Parathyroid adenoma (tissue), 2 donors: ENCODE measurements at regions not wholly inside any gene's neighbourhood (a gene's known extent, or its start where the extent isn't known, plus 50 kb on each side); places are given as distances from the start of the nearest gene placed in this dataset.
A peak's percentile ranks its signal among the peaks of the same experiment; 100 is the strongest.
"Not testable (repeated sequence)": the region's sequence is repeated elsewhere in the genome, so short reads cannot be mapped to it uniquely, and the experiment has no call there.

ENCODE experiments used
- H2AFZ ChIP-seq: fragments of 300-600 bp; sonication (generic); one replicate; pipeline ENCODE4 v1.7.0; 2017; ENCODE audit warnings: antibody characterized with exemption, mild to moderate bottlenecking
- H3K27ac ChIP-seq: fragments of 300-600 bp; sonication (generic); one replicate; pipeline ENCODE4 v1.7.0; 2017
- H3K27me3 ChIP-seq: fragments of 300-600 bp; sonication (generic); one replicate; pipeline ENCODE4 v1.7.0; 2017; ENCODE audit warnings: low read length; ENCODE audit not compliant: control insufficient read depth, insufficient read depth
- H3K36me3 ChIP-seq: fragments of 300-600 bp; sonication (generic); one replicate; pipeline ENCODE4 v1.7.0; 2017; ENCODE audit warnings: low read length; ENCODE audit not compliant: control insufficient read depth, insufficient read depth
- H3K4me1 ChIP-seq: fragments of 300-600 bp; sonication (generic); one replicate; pipeline ENCODE4 v1.7.0; 2017; ENCODE audit warnings: control low read depth
- H3K4me2 ChIP-seq: fragments of 300-600 bp; sonication (generic); one replicate; pipeline ENCODE4 v1.7.0; 2017; ENCODE audit warnings: low read length
- H3K4me3 ChIP-seq: fragments of 300-600 bp; sonication (generic); one replicate; pipeline ENCODE4 v1.7.0; 2017; ENCODE audit warnings: low read depth, low read length
- H3K79me2 ChIP-seq: fragments of 300-600 bp; sonication (generic); one replicate; pipeline ENCODE4 v1.7.0; 2017; ENCODE audit warnings: control low read depth
- H3K9ac ChIP-seq: fragments of 300-600 bp; sonication (generic); one replicate; pipeline ENCODE4 v1.7.0; 2017; ENCODE audit warnings: mild to moderate bottlenecking
- H3K9me3 ChIP-seq: fragments of 300-600 bp; sonication (generic); one replicate; pipeline ENCODE4 v1.7.0; 2017; ENCODE audit warnings: low read length; ENCODE audit not compliant: control insufficient read depth
- TF ChIP-seq, protein P1 (sequence below): fragments of 300-600 bp; sonication (generic); IDR thresholded peaks from one replicate; pipeline ENCODE4 v1.7.0; 2017; ENCODE audit warnings: antibody characterized with exemption, mild to moderate bottlenecking
- donor health status: primary hyperparathyroidism.

DNA sequence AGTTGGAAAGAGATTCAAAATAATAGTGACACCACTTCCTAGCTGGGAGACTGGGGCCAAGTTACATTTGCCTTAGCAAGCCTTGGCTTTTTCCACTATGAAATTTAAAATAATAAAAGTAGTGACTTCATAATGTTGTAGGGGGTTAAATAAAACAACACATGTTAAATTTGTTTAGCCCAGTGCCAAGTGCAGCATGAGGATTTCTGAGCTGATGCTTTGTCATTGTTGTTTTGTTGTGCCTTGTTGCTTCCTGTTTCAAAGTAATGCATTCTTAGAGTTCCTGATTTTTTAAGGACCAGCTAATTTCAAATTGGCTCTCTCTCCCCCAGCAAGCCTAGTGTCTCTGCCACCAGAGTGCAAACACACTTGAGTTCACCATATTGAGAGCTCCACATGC, 270.7 kb upstream of the PAPPA start:
- no peaks in the 10 kb centered on the region for H3K36me3 ChIP-seq
- TF ChIP-seq, protein P1, sequence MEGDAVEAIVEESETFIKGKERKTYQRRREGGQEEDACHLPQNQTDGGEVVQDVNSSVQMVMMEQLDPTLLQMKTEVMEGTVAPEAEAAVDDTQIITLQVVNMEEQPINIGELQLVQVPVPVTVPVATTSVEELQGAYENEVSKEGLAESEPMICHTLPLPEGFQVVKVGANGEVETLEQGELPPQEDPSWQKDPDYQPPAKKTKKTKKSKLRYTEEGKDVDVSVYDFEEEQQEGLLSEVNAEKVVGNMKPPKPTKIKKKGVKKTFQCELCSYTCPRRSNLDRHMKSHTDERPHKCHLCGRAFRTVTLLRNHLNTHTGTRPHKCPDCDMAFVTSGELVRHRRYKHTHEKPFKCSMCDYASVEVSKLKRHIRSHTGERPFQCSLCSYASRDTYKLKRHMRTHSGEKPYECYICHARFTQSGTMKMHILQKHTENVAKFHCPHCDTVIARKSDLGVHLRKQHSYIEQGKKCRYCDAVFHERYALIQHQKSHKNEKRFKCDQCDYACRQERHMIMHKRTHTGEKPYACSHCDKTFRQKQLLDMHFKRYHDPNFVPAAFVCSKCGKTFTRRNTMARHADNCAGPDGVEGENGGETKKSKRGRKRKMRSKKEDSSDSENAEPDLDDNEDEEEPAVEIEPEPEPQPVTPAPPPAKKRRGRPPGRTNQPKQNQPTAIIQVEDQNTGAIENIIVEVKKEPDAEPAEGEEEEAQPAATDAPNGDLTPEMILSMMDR = no peak
- H3K4me2 ChIP-seq = no peak overlapping the region
- no peaks in the 10 kb centered on the region for H3K27me3 ChIP-seq
- no peak overlapping the region for H2AFZ ChIP-seq
- no peaks in the 10 kb centered on the region for H3K9me3 ChIP-seq
- no peak overlapping the region for H3K9ac ChIP-seq
- H3K4me3 ChIP-seq = no peak overlapping the region
- no peak overlapping the region for H3K27ac ChIP-seq
- peaks cover 11% of the 10 kb centered on the region for H3K4me1 ChIP-seq
- H3K79me2 ChIP-seq = no peaks in the 10 kb centered on the region

DNA sequence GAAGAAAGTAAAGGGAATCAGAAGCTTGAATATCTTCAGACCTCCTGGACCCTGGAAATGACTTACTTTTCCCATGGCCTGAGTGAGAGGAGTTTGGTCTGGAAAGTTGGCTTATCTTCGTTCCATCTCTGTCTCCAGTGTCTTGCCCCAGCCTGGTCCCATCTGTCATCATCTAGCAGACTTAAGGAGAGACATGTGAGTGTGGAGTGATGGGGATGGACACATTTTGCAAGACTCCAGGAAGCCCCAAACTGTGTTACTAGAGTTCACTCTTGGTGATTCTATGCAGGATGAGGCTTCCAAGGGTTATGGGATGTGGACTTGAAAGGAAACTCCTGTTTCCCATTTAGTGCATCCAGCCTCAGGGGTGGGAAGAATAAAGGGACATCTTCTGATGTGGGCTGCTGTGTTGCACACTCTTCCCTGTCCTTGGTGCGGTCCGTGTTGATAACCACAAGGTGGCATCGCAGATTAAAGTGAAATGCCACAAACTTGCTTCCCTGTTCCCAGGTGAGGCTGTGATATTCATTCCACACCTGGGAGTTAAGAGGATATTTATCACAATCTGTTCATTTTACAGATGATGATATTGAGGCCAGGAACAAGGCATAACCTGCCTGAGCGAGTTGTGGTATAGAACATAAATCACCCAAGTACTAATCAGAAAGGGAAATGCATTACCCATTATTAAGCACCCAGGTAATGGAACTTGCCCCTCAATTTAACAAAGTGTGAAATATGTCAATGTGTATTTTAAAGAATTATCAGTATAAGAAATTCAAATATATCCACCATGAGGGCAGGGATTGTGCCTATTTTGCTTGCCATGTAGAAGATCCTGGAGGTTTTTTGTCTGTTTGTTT, 269.9 kb upstream of the PAPPA start:
- peaks cover 11% of the 10 kb centered on the region for H3K4me1 ChIP-seq
- no peaks in the 10 kb centered on the region for H3K9me3 ChIP-seq
- H3K27ac ChIP-seq = no peak overlapping the region
- no peak overlapping the region for H3K4me2 ChIP-seq
- no peak overlapping the region for H3K4me3 ChIP-seq
- no peaks in the 10 kb centered on the region for H3K79me2 ChIP-seq
- TF ChIP-seq, protein P1 = peak; percentile 64
- no peak overlapping the region for H3K9ac ChIP-seq
- no peaks in the 10 kb centered on the region for H3K36me3 ChIP-seq
- no peaks in the 10 kb centered on the region for H3K27me3 ChIP-seq
- H2AFZ ChIP-seq = no peak overlapping the region

DNA sequence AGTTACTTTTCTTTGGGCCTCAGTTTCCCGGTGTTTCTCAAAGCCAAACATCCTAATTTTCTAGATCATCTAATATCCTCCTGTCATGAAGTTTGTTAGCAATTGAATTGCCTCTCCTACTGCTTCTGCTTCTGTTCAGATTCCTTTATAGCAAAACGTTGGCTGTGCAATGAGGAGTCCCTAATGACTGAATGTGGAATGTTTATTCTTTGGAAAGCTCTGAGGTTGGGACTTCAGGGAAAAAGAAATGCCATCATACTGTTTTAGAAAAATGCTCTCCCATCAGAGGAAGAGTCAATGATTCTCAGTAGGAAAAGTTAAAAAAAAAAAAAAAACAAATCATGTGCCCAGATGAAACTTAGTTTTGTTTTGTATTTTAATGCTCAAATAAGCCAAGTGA, 268.7 kb upstream of the PAPPA start:
- TF ChIP-seq, protein P1 = no peak

GRCh38 chr9:115888131-115888530, 265.5 kb upstream of the PAPPA start:
- H2AFZ ChIP-seq = peak overlapping the region; percentile 50
- H3K9ac ChIP-seq = no peak overlapping the region
- H3K79me2 ChIP-seq = no peaks in the 10 kb centered on the region
- TF ChIP-seq, protein P1 = no peak
- H3K4me2 ChIP-seq = peak overlapping the region; percentile 29
- H3K9me3 ChIP-seq = no peaks in the 10 kb centered on the region
- H3K4me1 ChIP-seq = peaks cover 11% of the 10 kb centered on the region
- no peaks in the 10 kb centered on the region for H3K27me3 ChIP-seq
- peak overlapping the region; percentile 47 for H3K27ac ChIP-seq
- no peaks in the 10 kb centered on the region for H3K36me3 ChIP-seq
- H3K4me3 ChIP-seq = peak overlapping the region; percentile 13

More for the DNA sequence above, 268.7 kb upstream of the PAPPA start:
- Histone ChIP-seq H3K4me2 (no peak overlapping the region), H3K9me3 (no peaks in the 10 kb centered on the region), H3K4me1 (peaks cover 11% of the 10 kb centered on the region), H3K36me3 (no peaks in the 10 kb centered on the region), H3K27ac (no peak overlapping the region), H3K4me3 (no peak overlapping the region), H3K27me3 (no peaks in the 10 kb centered on the region), H2AFZ (no peak overlapping the region), H3K79me2 (no peaks in the 10 kb centered on the region), H3K9ac (no peak overlapping the region)

GRCh38 chr9:115891929-115892328, 261.7 kb upstream of the PAPPA start:
- Histone ChIP-seq H3K27ac (no peak overlapping the region), H3K9ac (no peak overlapping the region), H3K36me3 (no peaks in the 10 kb centered on the region), H3K27me3 (no peaks in the 10 kb centered on the region), H3K4me3 (no peak overlapping the region), H2AFZ (no peak overlapping the region), H3K79me2 (no peaks in the 10 kb centered on the region), H3K9me3 (no peaks in the 10 kb centered on the region), H3K4me1 (peaks cover 8% of the 10 kb centered on the region), H3K4me2 (no peak overlapping the region)
- TF ChIP-seq, protein P1 = no peak

- H3K9me3 ChIP-seq, H3K4me1 ChIP-seq, H2AFZ ChIP-seq, H3K4me3 ChIP-seq, H3K9ac ChIP-seq, H3K27me3 ChIP-seq, H3K36me3 ChIP-seq, H3K79me2 ChIP-seq, H3K27ac ChIP-seq, H3K4me2 ChIP-seq: not testable (repeated sequence)
Observed at GRCh38 chr9:115898478-115898877, 255.1 kb upstream of the PAPPA start.
